SK-N-SH treated with all-trans-retinoic acid at 6 μM for 48 hours (cell line): ENCODE measurements at regions not wholly inside any gene's neighbourhood (a gene's known extent, or its start where the extent isn't known, plus 50 kb on each side); places are given as distances from the start of the nearest gene placed in this dataset.

ENCODE experiments used
- BACH2 ChIP-seq: fragments of 250-450 bp; sonication (Bioruptor Pico); IDR thresholded peaks from 2 replicates; pipeline ENCODE4 v1.9.0; 2021; ENCODE audit warnings: mild to moderate bottlenecking, borderline replicate concordance
- CSRNP3 ChIP-seq: fragments of 250-450 bp; sonication (Bioruptor Pico); IDR thresholded peaks from 2 replicates; pipeline ENCODE4 v1.5.1; 2021; ENCODE audit warnings: mild to moderate bottlenecking, moderate library complexity
- PPARA ChIP-seq: fragments of 250-450 bp; sonication (Bioruptor Pico); IDR thresholded peaks from 2 replicates; pipeline ENCODE4 v1.5.0; 2020; ENCODE audit warnings: mild to moderate bottlenecking, borderline replicate concordance
- ZNF70 ChIP-seq: fragments of 450-650 bp; formaldehyde crosslinking; IDR thresholded peaks from 2 replicates; pipeline ENCODE4 v1.5.0; 2020; ENCODE audit warnings: mild to moderate bottlenecking, moderate library complexity
- TF ChIP-seq, protein P1 (sequence below): fragments of 250-450 bp; sonication (Bioruptor Pico); IDR thresholded peaks from 2 replicates; pipeline ENCODE4 v1.8.0; 2020; ENCODE audit warnings: mild to moderate bottlenecking, moderate library complexity, borderline replicate concordance

DNA sequence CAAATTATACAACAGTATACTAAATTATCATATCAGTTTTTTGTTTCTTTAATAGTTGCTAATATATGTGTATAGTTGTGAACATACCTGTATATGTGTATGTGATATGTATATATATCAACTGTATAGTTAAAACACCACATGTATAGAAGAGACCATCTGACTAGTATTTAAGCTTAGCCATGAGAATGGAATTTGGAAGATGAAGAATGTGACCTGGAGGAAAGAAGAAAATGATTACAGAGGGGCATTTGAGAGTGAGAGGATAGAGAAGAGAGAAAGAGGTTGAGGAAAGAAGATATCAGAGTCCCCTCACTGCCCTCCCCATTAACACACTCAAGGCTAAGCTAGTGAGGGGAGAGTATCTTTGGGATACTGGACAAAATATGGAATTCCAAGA is 335.9 kb downstream of the BCKDHB start:
- TF ChIP-seq BACH2 (CRISPR knock-in tag) = no peak
- no peak for TF ChIP-seq ZNF70
- no peak for TF ChIP-seq CSRNP3 (CRISPR knock-in tag)
- TF ChIP-seq PPARA (CRISPR knock-in tag) = no peak
- TF ChIP-seq, protein P1, sequence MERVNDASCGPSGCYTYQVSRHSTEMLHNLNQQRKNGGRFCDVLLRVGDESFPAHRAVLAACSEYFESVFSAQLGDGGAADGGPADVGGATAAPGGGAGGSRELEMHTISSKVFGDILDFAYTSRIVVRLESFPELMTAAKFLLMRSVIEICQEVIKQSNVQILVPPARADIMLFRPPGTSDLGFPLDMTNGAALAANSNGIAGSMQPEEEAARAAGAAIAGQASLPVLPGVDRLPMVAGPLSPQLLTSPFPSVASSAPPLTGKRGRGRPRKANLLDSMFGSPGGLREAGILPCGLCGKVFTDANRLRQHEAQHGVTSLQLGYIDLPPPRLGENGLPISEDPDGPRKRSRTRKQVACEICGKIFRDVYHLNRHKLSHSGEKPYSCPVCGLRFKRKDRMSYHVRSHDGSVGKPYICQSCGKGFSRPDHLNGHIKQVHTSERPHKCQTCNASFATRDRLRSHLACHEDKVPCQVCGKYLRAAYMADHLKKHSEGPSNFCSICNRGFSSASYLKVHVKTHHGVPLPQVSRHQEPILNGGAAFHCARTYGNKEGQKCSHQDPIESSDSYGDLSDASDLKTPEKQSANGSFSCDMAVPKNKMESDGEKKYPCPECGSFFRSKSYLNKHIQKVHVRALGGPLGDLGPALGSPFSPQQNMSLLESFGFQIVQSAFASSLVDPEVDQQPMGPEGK (CRISPR knock-in tag) = no peak
